GM12891 (cell line): ENCODE measurements at regions not wholly inside any gene's neighbourhood (a gene's known extent, or its start where the extent isn't known, plus 50 kb on each side); places are given as distances from the start of the nearest gene placed in this dataset.
A peak's percentile ranks its signal among the peaks of the same experiment; 100 is the strongest.

Experiments
- DNase-seq: peaks from one replicate; pipeline ENCODE4 v3.0.0; 2011; ENCODE audit warnings: low spot score; ENCODE audit not compliant: insufficient read length
- FAIRE-seq: peaks from 2 replicates; lab custom pipeline; 2011; peaks lifted over from hg19 to GRCh38; lab: Jason Lieb, UNC
- PAX5 ChIP-seq: IDR thresholded peaks from 2 replicates; pipeline ENCODE4 v1.6.1; 2011; ENCODE audit warnings: low read length, moderate library complexity, mild to moderate bottlenecking; ENCODE audit not compliant: insufficient read depth, severe bottlenecking
- POLR2A ChIP-seq: IDR thresholded peaks from 2 replicates; pipeline ENCODE4 v1.6.1; 2011; ENCODE audit warnings: low read depth, low read length, control low read depth
- POLR2AphosphoS5 ChIP-seq: IDR thresholded peaks from 2 replicates; pipeline ENCODE4 v1.6.1; 2011; ENCODE audit warnings: low read depth, low read length, control low read depth
- POU2F2 ChIP-seq: IDR thresholded peaks from 2 replicates; pipeline ENCODE4 v1.6.1; 2011; ENCODE audit warnings: low read depth, mild to moderate bottlenecking, control low read depth, low read length, moderate library complexity
- SPI1 ChIP-seq: IDR thresholded peaks from 2 replicates; pipeline ENCODE4 v1.6.1; 2011; ENCODE audit warnings: low read depth, low read length, control low read depth
- TAF1 ChIP-seq: IDR thresholded peaks from 2 replicates; pipeline ENCODE4 v1.6.1; 2011; ENCODE audit warnings: low read depth, low read length, control low read depth

GRCh38 chr3:102016417-102016816 is 167.1 kb downstream of the NFKBIZ start:
- FAIRE-seq: no peak
- TF ChIP-seq SPI1 (peak; percentile 18; the same call in 1 of the 2 replicates), POLR2A (no peak), POLR2AphosphoS5 (no peak)
- no peak for DNase-seq

- TF ChIP-seq POLR2AphosphoS5: no peak
- no peak for TF ChIP-seq POLR2A
- no peak for TF ChIP-seq SPI1
- no peak for TF ChIP-seq POU2F2
- no peak for TF ChIP-seq PAX5
- TF ChIP-seq TAF1: no peak
- FAIRE-seq (peak; percentile 31), DNase-seq (no peak)
Observed at GRCh38 chr3:102017784-102018183, 168.5 kb downstream of the NFKBIZ start.

GRCh38 chr3:102018551-102018950 is 169.2 kb downstream of the NFKBIZ start:
- TF ChIP-seq POLR2AphosphoS5: no peak
- TF ChIP-seq SPI1: no peak
- no peak for TF ChIP-seq POU2F2
- TF ChIP-seq POLR2A: no peak
- TF ChIP-seq TAF1: no peak
- TF ChIP-seq PAX5: no peak

GRCh38 chr3:102020735-102021134 is 171.4 kb downstream of the NFKBIZ start:
- TF ChIP-seq POLR2AphosphoS5: no peak
- no peak for TF ChIP-seq POU2F2
- TF ChIP-seq TAF1: no peak
- no peak for TF ChIP-seq PAX5
- TF ChIP-seq SPI1: no peak
- DNase-seq (no peak), FAIRE-seq (no peak)

More at GRCh38 chr3:102018551-102018950, 169.2 kb downstream of the NFKBIZ start:
- FAIRE-seq (no peak), DNase-seq (no peak)

GRCh38 chr3:102024270-102024904 is 175.1 kb downstream of the NFKBIZ start:
- DNase-seq (no peak), FAIRE-seq (no peak)
- TF ChIP-seq POLR2AphosphoS5: no peak
- TF ChIP-seq POLR2A: no peak
- TF ChIP-seq POU2F2: no peak
- TF ChIP-seq PAX5: no peak
- TF ChIP-seq SPI1: no peak
- TF ChIP-seq TAF1: no peak

- no peak for TF ChIP-seq SPI1
- TF ChIP-seq POU2F2: no peak
- TF ChIP-seq TAF1: no peak
- no peak for TF ChIP-seq PAX5
- TF ChIP-seq POLR2A: no peak
- TF ChIP-seq POLR2AphosphoS5: no peak
- FAIRE-seq: no peak
- no peak for DNase-seq
Observed at GRCh38 chr3:102025606-102026270, 176.4 kb downstream of the NFKBIZ start.

- DNase-seq (no peak), FAIRE-seq (peak; percentile 35)
- TF ChIP-seq POU2F2 (no peak), TAF1 (no peak), SPI1 (no peak), PAX5 (no peak), POLR2AphosphoS5 (no peak), POLR2A (no peak)
Observed at GRCh38 chr3:102026656-102027055, 177.3 kb downstream of the NFKBIZ start.

- FAIRE-seq (no peak), DNase-seq (no peak)
- no peak for TF ChIP-seq POU2F2
- no peak for TF ChIP-seq SPI1
- TF ChIP-seq PAX5: no peak
- no peak for TF ChIP-seq POLR2A
- no peak for TF ChIP-seq TAF1
- TF ChIP-seq POLR2AphosphoS5: no peak
Observed at GRCh38 chr3:102030661-102031060, 181.3 kb downstream of the NFKBIZ start.

GRCh38 chr3:102031834-102032233 is 182.5 kb downstream of the NFKBIZ start:
- FAIRE-seq (no peak), DNase-seq (no peak)
- no peak for TF ChIP-seq POLR2AphosphoS5
- TF ChIP-seq POU2F2: no peak
- TF ChIP-seq SPI1: no peak
- TF ChIP-seq PAX5: no peak
- no peak for TF ChIP-seq TAF1
- no peak for TF ChIP-seq POLR2A
